Stimulated activated CD4-positive, alpha-beta T cell treated with anti-CD3 and anti-CD28 coated beads, Interleukin-2, amount 100 ng/mL, for 4 hours (primary cell): ENCODE measurements at regions not wholly inside any gene's neighbourhood (a gene's known extent, or its start where the extent isn't known, plus 50 kb on each side); places are given as distances from the start of the nearest gene placed in this dataset.

Experiments
- DNase-seq: peaks from one replicate; pipeline ENCODE4 v3.0.0-alpha.2; 2020; ENCODE audit warnings: low read depth

DNA sequence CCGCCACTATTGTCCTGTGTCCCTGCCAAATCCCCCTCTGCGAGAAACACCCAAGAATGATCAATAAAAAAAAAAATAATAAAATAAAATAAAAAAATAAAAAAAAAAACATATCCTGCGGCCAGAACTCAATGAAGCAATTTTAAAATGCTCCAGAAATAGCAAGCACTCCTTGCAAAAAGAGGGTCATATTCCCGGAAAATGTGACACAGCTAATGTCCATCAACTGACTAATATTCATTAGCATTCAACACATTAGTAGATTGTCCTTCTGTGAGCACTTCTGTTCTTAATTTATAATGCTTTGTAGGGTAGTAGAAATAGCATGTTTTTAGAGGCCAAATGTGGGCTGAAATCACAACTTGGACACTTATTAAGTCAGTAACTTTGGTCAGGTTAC lies 252.3 kb upstream of the SESN3 start:
- no peak for DNase-seq

GRCh38 chr11:95478003-95478402 lies 247.0 kb upstream of the SESN3 start:
- DNase-seq = no peak

GRCh38 chr11:95469258-95469657 lies 238.3 kb upstream of the SESN3 start:
- DNase-seq = no peak

DNA sequence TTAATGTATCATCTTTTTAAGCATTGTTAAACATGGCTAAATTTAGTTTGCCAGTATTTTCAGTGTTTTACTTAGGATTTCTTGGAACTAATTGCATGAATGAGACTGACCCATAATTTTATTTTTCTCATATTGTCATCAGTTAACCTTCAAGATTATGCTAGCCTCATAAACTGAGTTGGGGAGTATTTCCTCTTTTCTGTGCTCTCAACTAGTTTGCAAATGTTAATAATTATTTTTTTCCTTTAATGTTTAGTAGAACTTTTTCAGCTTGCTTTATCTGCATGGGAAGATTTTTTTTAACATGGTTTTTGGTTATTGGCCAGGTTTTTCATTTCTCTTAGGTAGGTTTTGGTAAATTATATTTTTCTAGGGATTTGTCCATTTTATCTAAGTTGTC lies 235.4 kb upstream of the SESN3 start:
- no peak for DNase-seq

DNA sequence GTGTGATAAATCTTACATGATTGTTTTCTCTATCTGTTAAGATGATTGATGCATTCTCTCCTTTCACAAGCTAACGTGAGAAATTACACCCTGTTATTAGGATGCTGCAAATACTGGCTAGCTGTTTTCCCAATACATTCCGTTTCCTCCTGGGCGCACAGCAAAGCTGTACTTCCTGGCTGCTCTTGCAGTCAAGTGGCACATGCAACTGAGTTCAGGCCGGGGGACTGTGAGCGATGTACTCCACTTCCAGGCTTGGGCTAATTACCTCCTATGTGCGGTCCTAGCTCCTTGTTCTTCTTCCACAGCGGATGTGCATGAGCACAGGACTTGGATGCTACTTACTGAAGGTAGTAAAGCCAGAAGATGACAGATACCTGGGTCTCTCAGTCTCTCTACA lies 234.9 kb upstream of the SESN3 start:
- DNase-seq = no peak

GRCh38 chr11:95461858-95462257 lies 230.9 kb upstream of the SESN3 start:
- no peak for DNase-seq

DNA sequence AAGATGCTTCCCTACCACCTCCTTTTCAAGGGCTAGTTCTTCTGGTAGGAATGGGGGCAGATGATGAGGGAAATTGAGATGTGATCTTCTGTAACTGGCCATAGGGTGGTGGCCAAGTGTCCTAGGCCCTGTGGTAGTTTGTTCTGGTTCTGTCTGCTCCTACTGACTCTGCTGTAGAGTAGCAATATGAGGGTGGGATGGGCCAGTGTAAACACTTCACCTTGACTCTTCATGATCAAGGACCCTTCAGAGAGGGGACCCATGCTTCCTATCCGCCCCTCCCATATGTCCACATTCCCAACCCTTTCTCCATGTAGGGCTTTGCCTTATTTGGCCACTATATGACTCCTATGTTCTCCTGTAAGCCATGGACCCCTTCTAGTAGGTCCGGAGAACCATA lies 230.3 kb upstream of the SESN3 start:
- DNase-seq = no peak

DNA sequence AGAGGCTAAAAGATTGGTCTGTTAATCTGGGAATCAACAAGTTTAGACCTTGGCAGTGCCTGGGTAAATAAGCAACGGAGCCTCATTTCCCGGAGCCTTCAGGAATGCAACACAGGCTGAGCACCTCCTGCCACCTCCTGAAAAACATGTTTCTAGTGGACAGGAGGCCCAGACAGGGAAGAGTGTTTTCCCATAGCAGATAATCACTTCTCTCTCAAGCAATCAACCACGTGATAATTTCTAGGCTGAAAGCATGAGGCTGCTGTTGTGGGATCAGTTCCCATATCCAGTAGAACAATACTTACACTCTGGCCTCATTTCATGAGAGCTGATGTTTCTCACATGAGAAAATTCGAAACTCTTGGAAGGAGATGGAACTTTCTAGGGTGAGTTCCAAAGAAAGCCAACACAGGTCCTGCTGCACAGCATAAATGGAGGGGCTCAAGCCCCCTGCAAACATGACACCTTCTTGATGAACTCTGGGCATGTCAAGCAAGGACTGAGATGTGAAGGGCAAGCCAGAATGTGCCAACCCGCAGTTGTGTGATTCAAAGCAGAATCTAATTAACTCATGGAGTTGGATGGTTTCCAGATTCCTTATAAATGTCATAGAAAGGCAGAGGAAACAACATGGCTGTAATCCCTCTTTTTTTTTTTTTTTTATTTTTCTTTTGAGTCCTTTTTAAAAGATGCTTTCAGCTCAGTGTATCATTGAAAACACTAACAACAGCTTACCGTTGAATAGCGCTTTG lies 228.5 kb upstream of the SESN3 start:
- DNase-seq = no peak

- no peak for DNase-seq
These were observed 225.9 kb upstream of the SESN3 start for GRCh38 chr11:95456714-95457491.

GRCh38 chr11:95455228-95455970 lies 224.4 kb upstream of the SESN3 start:
- DNase-seq = no peak

- DNase-seq = no peak
These were observed 222.7 kb upstream of the SESN3 start for GRCh38 chr11:95453616-95454171.

DNA sequence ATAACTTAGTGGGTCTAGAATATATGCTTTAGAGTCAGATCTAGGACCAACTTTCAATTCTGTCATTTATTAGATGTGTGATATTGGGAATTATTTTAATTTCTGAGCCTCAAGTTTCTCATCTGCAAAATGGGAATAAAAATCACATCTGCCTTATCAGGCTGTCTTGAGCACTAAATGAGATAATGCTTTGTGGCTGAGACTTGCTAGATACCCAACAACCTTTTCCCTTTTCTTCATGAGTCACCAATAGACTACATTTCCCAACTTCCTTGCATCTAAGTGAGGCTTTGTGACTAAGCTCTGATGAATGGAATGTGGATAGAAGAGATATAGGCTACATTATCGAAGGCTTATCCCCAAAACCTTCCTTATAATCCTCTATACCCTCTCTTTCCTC lies 220.7 kb upstream of the SESN3 start:
- DNase-seq = no peak

DNA sequence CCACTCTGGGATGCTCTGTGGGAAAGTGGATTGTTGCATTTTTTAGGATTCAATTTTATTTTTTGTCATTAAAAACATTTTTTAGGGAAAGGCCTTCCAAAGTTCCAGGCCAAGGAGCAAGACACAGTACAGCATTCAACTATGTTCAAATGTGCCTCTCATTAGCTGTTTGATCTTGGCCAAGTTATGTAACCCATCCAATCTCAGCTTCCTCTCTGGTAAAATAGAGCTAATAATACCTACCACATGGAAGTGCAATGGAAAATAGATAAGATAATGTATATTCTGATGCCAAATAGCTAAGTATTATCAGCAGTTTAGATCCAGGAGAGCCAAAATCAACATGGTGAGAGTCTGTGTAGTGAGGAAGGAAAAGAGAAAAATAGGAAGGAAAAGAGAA lies 220.3 kb upstream of the SESN3 start:
- DNase-seq = no peak

GRCh38 chr11:95450547-95451123 lies 219.6 kb upstream of the SESN3 start:
- no peak for DNase-seq

DNA sequence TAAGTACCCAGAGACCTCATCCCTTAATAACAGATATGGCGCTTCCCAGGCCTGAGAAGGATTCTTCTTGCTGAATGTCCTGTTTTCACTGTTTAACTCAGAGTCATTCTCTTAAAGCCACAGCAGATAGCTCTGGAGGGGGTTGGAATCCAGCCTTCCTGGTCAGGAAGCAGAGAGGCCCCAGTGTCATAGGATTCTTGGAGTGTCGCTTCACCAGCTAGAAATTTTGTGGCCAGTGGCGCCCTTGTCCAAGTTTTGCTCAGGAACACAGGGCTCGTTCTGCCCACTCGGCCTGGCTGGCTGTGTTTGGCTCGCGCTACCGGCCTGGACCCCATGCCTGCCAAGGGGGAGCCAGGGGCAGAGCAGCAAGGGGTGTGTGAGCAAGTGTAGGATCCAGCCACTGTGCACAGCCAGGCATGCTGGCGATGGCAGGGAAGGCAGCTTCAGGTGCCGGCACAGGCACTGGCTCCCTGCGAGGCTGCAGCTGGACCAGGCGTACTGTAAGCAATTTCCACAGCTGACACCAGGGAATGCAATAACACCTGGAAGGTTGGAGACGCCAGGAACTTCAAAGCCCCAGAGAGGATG lies 214.8 kb upstream of the SESN3 start:
- no peak for DNase-seq

GRCh38 chr11:95444309-95445241 lies 213.6 kb upstream of the SESN3 start:
- DNase-seq = no peak

DNA sequence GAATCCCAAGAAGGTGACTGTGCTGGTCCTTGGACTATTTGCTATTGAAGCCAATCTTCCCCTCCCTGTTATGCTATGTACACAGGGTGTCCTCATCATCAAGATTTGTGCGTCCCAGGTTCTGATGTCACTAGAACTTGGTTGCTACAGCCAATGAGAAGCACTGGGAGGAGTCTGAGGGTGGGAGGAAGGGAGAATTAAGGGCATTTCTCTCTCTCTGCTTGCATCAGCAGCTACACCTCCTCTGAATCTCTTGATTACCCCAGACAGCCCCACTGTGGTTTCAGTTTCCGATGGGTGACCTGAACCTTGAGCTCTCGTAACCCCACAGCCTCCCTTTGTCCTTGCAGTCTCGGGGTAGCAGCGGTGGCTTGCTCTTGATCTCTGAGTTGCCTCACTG lies 212.4 kb upstream of the SESN3 start:
- DNase-seq = peak; percentile 4

DNA sequence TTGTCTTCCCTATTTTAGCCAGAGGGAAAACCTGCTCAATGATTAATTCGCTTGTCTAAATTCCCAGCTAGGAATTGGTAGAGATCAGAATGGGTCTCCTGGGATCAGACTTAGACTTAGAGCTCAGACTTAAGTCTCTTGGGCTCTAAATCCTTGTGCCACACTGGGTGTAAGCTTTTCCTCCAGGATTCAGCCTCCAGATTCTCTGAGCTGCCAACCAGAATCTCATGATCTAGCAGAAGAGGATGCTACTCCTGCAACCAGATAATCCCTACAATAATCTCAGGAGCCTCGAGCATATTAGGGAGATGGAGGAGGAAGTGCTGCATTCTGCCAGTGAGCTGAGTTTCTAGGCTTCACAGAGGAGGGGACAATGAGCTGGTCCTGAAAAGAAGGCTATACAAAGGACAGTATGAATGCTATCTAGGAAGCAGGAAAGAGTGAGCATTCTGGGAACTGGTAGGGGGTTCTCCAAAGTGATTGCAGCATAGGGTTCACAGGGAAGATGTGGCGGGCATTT lies 211.6 kb upstream of the SESN3 start:
- DNase-seq = no peak

DNA sequence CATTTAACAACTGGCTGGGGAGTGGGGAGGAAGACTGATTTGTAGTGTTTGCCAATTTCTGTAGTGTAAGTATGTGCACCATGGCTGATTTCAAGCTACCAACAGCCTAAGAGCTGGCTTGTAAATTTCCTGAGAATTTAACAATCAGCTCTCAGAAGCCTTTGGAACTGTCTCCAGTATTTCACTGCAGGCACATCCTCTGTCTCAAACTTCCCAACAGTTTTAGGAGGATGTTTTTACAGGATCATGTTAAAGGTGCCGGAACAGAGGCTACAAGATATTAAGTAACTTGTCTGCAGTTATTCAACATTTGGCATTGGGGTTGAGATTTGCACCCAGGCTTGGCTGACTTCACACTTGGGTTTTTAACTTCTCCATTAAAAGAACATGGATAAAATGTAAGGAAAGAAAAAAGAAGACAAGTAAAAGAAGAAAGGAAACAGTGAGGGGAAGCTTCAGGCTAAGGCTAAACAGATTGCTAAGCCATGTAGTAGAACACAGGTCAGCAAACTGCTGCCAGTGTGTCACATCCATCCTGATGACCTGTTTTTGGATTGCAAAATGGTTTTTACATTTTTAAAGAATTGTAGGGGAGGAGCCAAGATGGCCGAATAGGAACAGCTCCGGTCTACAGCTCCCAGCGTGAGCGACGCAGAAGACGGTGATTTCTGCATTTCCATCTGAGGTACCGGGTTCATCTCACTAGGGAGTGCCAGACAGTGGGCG lies 204.8 kb upstream of the SESN3 start:
- DNase-seq = no peak

DNA sequence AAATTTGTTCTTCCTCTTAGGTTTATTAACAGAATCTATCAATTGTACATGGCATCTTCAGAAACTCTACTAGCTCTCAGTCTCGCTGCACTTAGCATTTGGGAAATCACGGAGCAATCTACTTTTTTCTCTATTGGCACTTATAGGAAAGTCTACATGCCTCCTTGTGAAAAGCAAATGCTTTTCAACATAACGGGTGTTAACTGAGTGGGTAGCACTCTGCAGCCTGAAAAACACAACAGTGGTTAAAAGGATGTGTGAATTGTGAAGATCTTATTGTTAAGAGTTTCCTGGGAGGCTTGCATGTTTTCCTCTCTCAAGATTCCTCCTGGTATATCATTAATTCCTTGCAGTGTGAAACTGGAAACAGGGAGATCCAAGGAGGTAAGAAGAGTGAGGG lies 204.2 kb upstream of the SESN3 start:
- DNase-seq = no peak
